Parathyroid adenoma (tissue), 2 donors: ENCODE measurements at regions not wholly inside any gene's neighbourhood (a gene's known extent, or its start where the extent isn't known, plus 50 kb on each side); places are given as distances from the start of the nearest gene placed in this dataset.

ENCODE experiments used
- H2AFZ ChIP-seq: fragments of 300-600 bp; sonication (generic); one replicate; pipeline ENCODE4 v1.7.0; 2017; ENCODE audit warnings: antibody characterized with exemption, mild to moderate bottlenecking
- H3K27ac ChIP-seq: fragments of 300-600 bp; sonication (generic); one replicate; pipeline ENCODE4 v1.7.0; 2017
- H3K27me3 ChIP-seq: fragments of 300-600 bp; sonication (generic); one replicate; pipeline ENCODE4 v1.7.0; 2017; ENCODE audit warnings: low read length; ENCODE audit not compliant: control insufficient read depth, insufficient read depth
- H3K36me3 ChIP-seq: fragments of 300-600 bp; sonication (generic); one replicate; pipeline ENCODE4 v1.7.0; 2017; ENCODE audit warnings: low read length; ENCODE audit not compliant: control insufficient read depth, insufficient read depth
- H3K4me1 ChIP-seq: fragments of 300-600 bp; sonication (generic); one replicate; pipeline ENCODE4 v1.7.0; 2017; ENCODE audit warnings: control low read depth
- H3K4me2 ChIP-seq: fragments of 300-600 bp; sonication (generic); one replicate; pipeline ENCODE4 v1.7.0; 2017; ENCODE audit warnings: low read length
- H3K4me3 ChIP-seq: fragments of 300-600 bp; sonication (generic); one replicate; pipeline ENCODE4 v1.7.0; 2017; ENCODE audit warnings: low read depth, low read length
- H3K79me2 ChIP-seq: fragments of 300-600 bp; sonication (generic); one replicate; pipeline ENCODE4 v1.7.0; 2017; ENCODE audit warnings: control low read depth
- H3K9ac ChIP-seq: fragments of 300-600 bp; sonication (generic); one replicate; pipeline ENCODE4 v1.7.0; 2017; ENCODE audit warnings: mild to moderate bottlenecking
- H3K9me3 ChIP-seq: fragments of 300-600 bp; sonication (generic); one replicate; pipeline ENCODE4 v1.7.0; 2017; ENCODE audit warnings: low read length; ENCODE audit not compliant: control insufficient read depth
- CTCF ChIP-seq: fragments of 300-600 bp; sonication (generic); IDR thresholded peaks from one replicate; pipeline ENCODE4 v1.7.0; 2017; ENCODE audit warnings: antibody characterized with exemption, mild to moderate bottlenecking
- donor health status: primary hyperparathyroidism.

- H3K4me1 ChIP-seq, result no peaks in the 10 kb centered on the region
- H3K9ac ChIP-seq, result no peak overlapping the region
- no peaks in the 10 kb centered on the region for H3K9me3 ChIP-seq
- no peaks in the 10 kb centered on the region for H3K27me3 ChIP-seq
- H3K79me2 ChIP-seq, result no peaks in the 10 kb centered on the region
- no peak for TF ChIP-seq CTCF
- no peak overlapping the region for H3K4me2 ChIP-seq
- H3K27ac ChIP-seq, result no peak overlapping the region
- H3K4me3 ChIP-seq, result no peak overlapping the region
- no peaks in the 10 kb centered on the region for H3K36me3 ChIP-seq
- H2AFZ ChIP-seq, result peak overlapping the region; percentile 9
These were observed 64.9 kb upstream of the RREB1 start for GRCh38 chr6:7042654-7043545.

DNA sequence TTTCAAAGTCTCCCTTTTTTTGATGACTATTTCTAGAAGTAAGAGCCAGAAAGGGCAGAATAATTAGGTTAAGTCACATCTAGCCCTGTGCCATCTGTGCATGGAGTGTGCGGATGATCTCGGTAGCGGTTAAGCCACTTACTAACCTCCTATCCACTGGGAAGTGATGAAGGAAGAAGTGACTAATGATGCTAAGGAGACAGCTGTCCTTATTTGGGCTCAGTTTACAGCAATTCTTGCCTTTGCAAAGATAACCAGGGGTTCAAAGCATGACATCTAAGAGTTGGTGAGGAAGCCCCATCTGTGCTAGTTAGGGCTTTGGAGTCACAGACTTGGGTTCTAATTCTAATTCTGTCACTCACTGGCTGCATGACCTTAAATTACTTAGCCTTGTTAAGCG, 62.4 kb upstream of the RREB1 start:
- Histone ChIP-seq H3K4me1 (no peaks in the 10 kb centered on the region), H2AFZ (no peak overlapping the region), H3K9ac (no peak overlapping the region), H3K27me3 (no peaks in the 10 kb centered on the region), H3K79me2 (no peaks in the 10 kb centered on the region), H3K36me3 (no peaks in the 10 kb centered on the region), H3K27ac (no peak overlapping the region), H3K9me3 (no peaks in the 10 kb centered on the region), H3K4me2 (no peak overlapping the region), H3K4me3 (no peak overlapping the region)
- no peak for TF ChIP-seq CTCF

- Histone ChIP-seq H3K4me1 (no peaks in the 10 kb centered on the region), H3K27ac (no peak overlapping the region), H3K36me3 (no peaks in the 10 kb centered on the region), H3K4me2 (no peak overlapping the region), H3K79me2 (no peaks in the 10 kb centered on the region), H3K4me3 (no peak overlapping the region), H3K9ac (no peak overlapping the region), H2AFZ (no peak overlapping the region), H3K27me3 (no peaks in the 10 kb centered on the region), H3K9me3 (no peaks in the 10 kb centered on the region)
- no peak for TF ChIP-seq CTCF
These were observed 62.0 kb upstream of the RREB1 start for GRCh38 chr6:7045746-7046145.

GRCh38 chr6:7047128-7047527, 60.6 kb upstream of the RREB1 start:
- no peak for TF ChIP-seq CTCF
- Histone ChIP-seq H3K4me3 (no peak overlapping the region), H3K27ac (no peak overlapping the region), H3K9me3 (no peaks in the 10 kb centered on the region), H3K9ac (no peak overlapping the region), H3K4me2 (no peak overlapping the region), H3K27me3 (no peaks in the 10 kb centered on the region), H3K79me2 (no peaks in the 10 kb centered on the region), H3K4me1 (no peaks in the 10 kb centered on the region), H3K36me3 (no peaks in the 10 kb centered on the region), H2AFZ (no peak overlapping the region)

GRCh38 chr6:7047966-7048365, 59.8 kb upstream of the RREB1 start:
- Histone ChIP-seq H3K36me3 (no peaks in the 10 kb centered on the region), H3K27ac (no peak overlapping the region), H3K4me3 (no peak overlapping the region), H3K27me3 (no peaks in the 10 kb centered on the region), H3K79me2 (no peaks in the 10 kb centered on the region), H3K4me1 (no peaks in the 10 kb centered on the region), H3K4me2 (no peak overlapping the region), H3K9me3 (no peaks in the 10 kb centered on the region), H3K9ac (no peak overlapping the region), H2AFZ (no peak overlapping the region)
- TF ChIP-seq CTCF, result no peak
